Activated CD8-positive, alpha-beta memory T cell treated with anti-CD3 and anti-CD28 coated beads for 4 hours (primary cell): ENCODE measurements at regions not wholly inside any gene's neighbourhood (a gene's known extent, or its start where the extent isn't known, plus 50 kb on each side); places are given as distances from the start of the nearest gene placed in this dataset.
"Not testable (repeated sequence)": the region's sequence is repeated elsewhere in the genome, so short reads cannot be mapped to it uniquely, and the experiment has no call there.

Source experiments
- DNase-seq, 2 donors: peaks; one replicate each; pipeline ENCODE4 v3.0.0-alpha.2; 2020; ENCODE audit warnings: low read depth in 2 of 2

DNA sequence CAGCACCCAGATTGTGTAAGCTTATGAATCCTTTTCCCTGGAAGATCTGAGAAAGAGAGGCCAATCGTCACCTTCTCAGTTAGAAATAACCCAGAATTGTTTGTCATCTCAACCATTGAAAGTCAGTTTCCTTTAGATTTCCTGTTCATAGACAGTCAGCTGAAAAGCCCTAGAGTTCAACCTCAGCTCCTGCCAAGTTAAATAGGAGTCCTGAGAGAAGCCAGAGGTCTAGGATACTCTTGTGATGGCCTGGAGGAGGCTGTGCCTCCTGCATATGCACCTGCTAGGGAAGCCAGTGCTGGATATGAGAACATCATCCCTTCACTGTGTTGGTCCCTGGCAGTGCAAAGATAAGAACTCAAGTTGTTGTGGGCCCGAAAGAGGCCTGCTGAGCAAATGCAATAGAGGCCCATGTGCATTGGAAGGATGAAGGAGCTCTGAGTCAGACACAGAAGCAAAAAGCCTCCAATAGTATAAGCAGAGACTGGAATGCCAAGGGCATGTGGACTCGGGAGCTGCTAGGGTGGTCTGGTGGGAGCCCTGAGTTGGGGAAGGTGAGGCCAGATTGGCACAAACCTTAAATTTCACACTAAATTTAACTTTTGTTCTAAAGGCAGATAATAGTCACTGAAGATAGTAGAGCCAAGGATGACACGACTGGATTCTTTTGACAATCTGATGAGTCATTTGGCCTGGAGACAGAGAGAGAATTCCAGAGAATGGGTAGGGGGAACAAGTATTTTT is 520.9 kb upstream of the CDH5 start:
- no peak for DNase-seq

DNA sequence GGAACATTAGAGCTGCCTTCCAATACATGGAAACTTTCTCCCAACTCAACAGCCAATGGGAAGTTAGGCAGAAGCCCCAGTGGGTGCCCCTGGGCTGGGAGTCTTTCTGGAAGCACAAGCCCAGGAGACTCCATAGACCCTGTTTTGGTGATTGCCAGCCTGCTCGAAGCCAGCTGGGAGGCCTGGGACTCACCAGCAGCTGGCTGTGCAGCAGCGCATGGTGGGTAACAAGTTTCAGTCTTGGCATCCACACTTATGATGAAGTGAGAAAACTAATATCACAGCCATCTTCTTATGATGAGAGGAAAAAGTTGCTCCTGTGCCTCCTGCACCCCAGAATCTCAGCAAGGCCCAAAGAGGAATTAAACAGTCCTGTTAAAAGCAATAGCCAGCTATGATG is 522.5 kb upstream of the CDH5 start:
- no peak for DNase-seq

DNA sequence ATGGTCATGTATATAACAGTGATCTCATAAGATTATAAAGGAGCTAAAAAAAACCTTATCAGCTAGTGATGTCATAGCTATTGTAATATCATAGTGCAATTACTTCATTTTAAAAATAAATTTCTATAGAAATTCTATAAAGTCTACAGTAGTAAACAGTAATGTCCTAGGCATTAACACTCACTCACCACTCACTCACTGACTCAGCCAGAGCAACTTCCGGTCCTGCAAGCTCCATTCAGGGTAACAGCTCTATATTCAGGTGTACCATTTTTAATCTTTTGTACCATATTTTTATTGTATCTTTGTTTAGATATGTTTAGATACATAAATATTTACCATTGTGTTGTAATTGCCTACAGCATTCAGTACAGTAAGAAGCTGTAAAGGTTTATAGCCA is 524.4 kb upstream of the CDH5 start:
- no peak for DNase-seq

DNA sequence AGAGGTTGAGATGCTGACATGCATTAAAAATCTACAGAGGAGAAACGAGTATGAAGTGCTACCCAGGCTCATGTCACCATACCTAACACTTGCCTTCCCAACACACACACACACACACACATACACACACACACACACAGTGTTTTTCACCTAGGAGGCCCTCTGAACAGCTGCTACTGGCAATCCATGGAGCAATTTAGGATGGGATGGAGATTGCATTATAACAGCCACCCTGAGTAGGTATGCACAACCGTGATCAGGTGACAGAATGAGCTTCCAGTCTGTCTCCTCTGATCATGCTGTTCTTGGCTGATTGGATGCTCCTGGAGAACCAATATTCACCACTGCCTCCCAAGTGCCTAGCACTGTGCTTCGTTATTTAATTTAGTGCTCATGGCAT is 528.5 kb upstream of the CDH5 start:
- DNase-seq, result no peak

DNA sequence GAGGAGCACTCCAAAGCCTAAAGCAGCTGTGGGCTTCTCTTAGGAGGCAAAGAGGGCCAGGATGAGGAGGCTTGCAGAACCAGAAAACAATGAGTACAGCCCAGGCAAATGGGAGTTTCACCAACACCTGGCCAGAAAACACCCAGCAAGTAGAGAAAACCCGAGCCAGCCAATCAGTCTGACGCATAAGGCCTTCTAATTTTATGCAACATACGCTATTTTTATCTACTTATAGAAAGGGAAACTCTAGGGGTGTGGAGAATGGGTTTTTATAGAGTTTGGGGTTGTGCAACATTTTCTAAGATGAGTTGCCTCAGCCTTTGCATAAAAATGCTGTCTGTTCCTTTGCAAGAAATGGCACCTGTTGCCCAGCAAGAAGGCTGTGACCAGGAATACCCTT is 529.0 kb upstream of the CDH5 start:
- no peak for DNase-seq

DNA sequence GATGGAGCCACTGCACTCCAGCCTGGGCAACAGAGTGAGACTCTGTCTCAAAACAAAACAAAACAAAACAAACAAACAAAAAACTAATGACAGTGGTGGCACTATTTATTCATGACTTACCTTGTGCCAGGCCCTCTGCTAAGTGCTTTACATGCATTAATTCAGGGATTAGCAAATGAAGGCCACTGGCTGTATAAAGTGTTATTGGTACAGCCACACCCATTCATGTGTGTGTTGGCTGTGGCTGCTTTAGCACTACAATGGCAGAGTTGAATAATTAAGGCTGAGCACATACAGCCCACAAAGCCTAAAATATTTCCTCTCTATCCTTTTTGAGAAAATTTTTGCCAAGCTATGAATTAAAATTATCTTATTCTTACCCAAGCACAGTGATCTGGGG is 531.8 kb upstream of the CDH5 start:
- no peak for DNase-seq

DNA sequence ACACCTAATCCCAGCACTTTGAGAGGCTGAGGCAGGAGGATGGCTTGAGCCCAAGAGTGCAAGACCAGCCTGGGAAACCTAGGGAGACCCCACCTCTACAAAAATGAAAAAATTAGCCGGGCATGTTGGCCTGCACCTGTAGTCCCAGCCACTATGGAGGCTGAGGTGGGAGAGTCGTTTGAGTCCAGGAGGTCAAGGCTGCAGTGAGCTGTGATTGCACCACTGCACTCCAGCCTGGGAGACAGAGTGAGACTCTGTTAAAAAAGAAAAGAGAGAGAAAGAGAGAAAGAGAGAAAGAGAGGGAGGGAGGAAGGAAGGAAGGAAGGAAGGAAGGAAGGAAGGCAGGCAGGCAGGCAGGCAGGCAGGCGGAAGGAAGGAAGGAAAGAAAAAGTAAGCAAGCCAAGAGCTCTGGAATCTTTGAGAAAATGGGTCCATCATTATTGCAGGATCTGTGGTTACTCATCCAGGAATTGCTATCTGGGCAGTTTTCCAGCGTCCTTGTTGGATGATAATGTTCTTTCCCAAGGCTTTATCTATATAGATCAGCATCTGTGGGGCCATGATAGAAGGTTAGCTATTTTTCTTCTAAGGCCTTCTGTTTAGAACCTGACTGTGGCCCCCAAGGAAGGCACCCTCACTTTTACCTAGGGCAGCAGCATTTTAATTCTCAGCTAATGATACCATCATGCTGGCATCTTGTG is 533.2 kb upstream of the CDH5 start:
- DNase-seq, result no peak

DNA sequence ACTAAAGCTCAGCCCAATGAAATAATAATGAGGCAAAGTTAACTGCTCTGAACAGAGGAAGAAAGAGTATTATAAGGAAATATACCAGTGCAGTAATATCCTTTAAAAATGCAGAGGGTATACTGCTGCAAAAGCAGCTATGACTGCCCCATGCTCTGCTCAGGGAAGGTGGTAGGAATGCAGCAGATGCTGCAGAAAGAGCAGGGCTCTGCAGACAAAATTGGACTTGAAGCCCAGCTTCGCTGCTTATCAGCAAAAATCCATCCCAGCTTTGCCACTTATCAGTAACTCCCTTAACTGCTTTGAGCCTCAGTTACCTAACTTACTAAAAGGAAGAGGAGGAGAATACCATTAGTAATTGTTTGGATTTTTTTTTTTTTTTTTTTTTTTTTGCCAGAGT is 533.8 kb upstream of the CDH5 start:
- DNase-seq, result no peak

DNA sequence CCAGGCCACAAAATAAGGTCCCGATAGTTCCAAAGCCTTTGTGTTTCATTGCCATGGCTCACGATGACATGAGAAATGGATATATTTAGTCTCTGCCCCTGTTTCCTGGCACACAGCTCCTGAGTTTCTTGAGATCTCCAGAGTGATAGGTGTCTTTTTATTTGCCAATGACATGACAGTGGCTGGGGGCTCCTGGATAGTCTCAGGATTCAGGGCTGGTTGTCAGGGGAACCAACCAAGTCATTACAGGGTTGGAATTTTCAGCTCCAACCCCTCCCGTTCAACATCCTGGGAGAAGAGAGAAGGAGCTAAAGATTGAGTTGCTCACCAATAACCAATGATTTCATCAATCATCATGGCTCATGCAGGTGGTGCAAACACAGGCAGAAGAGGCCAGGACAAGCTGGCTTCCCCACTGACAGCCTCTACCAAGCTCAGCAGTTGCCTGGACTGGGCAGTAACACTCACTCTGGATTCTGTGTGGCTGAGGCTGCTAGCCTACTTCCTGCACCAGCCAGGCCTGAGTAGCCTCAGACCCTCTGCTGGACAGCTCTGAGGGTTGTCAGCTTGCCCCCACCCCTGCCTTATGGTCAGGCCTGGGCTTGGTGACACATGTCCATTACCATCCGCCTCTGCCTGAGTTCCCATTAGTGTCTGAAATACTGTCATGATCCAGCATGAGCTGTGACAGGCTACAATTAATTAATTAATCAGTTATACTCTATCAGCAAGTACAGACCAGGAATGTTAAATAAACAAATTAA is 534.4 kb upstream of the CDH5 start:
- DNase-seq, result no peak

DNA sequence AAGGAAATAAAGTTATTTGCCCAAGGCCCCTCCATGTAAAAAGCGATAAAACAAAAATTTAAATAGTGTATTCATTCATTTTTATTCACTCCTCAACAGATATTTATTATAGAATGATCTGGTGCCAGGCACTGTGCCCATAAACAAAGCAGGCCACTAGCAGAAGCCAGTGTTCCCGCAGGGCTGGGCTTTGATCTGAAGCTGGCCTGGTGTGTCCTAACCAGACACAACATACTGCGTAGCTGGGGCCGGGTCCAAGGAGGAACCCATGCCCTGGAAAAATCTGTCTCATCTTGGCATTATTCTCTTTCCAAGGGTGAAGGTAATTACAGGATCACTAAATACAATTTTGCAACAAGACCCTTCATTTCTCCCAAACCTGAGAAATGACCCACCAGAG is 537.4 kb upstream of the CDH5 start:
- DNase-seq, result no peak

DNA sequence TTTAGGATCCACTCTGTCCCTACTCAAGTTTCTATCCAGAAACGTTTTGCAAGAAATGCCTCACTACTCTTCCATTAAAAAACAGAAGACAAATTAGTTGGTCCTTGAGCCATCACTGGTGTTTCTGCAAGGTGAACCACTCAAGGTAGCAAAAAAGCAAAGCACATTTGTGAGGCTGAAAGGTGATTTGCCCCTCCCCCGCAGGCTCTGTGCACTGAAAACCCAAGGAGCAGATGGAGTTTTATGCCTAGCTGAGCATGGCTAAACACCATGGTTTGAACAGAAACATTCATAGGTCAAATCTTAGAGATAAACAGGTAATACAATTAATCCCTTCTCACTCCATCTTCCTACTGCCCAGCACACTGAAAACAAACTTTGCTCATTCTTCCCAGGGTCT is 538.2 kb upstream of the CDH5 start:
- no peak for DNase-seq

DNA sequence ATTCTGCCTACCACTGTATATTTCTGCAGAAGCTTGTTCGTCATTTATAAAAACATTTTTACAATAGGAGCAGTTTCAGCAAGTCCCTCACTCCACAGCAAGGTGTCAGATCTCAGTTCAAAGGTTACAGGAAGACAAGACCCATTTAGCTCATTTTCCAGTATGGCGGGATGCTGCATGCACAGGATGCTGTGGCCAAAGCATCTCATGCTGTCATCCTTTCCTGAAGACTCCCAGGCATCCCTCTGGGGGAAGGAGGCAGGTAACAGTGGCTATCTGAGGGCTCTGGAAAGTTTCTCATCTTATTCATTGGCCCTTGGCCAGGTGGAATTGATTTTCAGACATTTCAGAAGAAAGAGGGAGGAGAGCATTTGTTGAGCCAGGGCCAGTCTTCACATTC is 539.3 kb upstream of the CDH5 start:
- no peak for DNase-seq

DNA sequence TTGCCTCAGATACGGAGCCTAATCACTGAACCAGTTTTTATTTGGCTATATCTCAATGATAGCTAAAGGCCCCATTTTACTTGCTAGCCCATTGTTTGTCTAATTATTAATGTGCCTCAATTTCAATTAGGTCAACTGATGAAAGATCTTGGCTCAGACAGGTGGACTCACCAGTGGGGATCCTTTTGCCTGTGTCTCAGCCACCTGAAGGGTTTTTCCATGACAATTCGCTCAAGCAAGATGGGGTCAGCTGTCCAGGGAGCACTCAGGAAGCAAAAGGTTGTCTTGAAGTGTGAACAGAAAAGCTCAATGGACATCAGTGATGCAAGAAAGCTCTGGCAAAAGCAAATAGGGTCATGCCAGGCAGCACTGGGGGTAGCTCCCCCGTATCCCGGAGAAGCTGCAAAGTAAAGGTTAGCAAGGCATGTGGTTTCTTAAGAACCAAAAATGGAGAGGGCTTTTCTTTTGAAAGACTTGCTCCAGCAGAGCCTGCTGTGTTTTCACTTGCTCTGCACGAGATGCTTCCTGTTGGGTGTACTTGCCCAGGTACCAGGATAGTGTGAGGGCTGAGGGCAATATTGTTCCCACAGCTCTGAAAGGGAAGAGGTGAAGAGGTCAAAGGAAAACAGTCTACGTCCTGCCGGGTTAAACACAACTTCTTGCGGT is 541.2 kb upstream of the CDH5 start:
- no peak for DNase-seq

DNA sequence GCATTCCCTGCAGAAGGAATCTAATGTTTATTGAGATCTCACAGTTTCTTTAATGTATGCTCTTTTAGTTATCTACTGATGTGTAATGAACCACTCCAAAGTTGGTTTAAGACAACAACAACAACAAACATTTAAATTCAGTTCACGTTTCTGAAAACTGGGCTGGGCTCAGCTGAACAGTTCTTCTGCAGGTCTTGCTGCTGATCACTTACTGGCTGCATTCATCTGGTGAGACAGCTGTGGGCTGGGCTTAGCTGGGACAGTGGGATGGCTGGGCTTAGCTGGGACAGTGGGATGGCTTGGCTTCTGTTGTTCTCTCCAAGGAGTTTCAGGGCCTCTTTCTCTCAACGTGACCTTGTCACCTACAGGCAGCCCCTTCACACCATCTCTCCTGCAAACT is 544.3 kb upstream of the CDH5 start:
- no peak for DNase-seq

DNA sequence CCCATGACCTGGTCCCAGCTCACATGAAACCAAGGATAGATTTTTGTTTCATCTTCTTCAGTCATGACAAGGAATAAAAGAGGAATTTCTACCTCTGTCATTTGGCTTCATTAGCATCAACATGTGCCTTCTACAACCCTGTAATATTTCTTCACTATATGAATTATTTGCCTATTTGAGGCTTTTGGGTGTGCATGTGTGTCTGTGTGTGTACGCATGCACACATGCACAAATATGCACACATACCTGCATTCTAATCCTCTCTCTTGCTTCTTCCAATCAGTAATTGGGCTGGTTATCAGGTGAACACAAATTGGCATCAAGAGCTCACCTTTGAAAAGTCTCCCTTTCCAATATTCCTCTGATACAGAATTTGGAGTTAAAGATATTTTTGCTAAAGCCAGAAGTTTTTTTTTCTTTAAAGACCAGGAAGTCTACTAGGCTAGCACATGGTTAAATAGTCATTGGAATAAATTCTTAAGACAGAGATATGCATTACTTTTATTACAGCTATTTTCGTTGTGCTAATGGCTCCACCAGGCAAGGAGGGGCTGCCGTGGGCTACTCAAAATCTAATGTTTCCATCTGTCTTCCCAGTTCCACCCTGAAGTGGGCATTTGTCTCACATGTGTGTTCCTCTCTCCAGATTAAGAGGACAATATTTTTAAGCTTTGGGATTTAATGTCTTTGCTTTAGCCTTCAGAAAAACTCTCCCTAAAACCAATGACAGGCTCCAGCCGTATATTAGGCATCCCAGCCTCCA is 547.2 kb upstream of the CDH5 start:
- DNase-seq, result no peak

DNA sequence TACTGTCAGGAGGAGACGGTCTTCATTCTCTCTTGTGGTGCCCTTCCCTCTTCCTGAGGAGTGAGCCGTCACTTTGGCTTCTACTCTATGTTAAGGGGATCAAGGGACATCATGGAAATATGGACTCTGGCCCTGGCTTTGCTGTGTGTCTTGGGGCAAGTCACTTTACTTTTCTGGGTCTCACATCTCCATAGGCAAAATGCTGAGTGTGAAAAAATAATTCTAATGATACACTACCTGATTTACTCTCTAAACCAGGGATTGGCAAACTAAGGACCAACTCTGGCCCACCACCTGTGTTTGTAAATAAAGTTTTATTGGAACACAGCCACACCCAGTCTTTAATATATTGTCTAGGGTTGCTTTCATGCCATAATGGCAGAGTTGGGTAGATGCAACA is 548.7 kb upstream of the CDH5 start:
- no peak for DNase-seq

DNA sequence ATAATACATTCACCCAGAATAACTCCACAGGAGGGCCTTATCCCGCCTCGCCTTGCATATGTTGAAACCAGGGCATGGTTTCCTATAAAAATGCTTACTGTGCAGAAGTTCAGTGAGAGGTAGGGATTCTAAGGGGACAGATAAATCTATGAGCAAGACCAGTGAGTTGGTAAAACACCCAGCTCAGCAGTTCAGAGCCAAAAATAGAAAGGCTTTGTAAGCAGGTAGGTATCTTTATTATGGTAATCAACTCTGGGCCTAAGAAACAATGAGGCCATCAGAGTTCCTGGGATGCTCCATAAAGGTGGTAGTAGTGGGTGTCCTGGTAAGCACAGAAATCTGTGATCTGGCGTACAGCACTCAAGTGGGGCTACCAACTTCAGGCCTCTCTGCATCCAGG is 549.4 kb upstream of the CDH5 start:
- no peak for DNase-seq

DNA sequence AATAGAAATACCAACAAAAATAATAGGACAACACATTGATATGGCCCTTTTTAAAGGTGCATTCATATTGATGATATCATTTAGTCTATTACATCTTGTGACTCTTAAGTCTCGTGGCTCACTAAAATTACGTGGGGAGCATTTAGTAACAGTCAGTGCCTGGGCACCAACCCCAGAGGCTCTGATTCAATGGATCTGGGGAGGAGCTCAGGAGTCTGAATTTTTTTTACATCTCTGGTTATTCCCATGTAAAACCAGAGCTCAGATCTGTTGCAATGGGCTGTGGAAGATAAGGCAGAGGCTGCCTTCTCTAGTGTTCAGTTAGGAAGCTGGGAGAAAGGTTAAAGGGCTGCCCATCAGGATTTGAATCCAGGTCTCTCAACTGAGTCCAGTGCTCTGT is 549.9 kb upstream of the CDH5 start:
- no peak for DNase-seq

DNA sequence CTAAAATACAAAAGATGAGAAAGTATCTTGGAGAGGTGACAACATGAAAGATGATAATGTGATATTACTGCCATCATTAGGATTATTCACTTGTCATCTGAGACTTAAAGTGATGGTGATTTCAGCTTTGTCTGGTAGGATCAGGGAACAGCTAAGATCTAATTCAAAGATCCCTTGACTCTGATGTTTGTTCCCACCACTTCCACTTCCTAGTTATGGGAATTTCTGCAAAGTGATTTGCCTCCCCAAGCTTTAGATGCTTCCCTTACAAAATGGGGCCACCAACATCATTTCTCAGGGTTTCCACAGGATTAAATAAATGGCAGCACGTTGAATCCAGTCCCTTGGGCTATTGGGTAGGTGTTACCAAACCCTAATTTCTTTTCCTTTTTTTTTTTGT is 550.8 kb upstream of the CDH5 start:
- no peak for DNase-seq

DNA sequence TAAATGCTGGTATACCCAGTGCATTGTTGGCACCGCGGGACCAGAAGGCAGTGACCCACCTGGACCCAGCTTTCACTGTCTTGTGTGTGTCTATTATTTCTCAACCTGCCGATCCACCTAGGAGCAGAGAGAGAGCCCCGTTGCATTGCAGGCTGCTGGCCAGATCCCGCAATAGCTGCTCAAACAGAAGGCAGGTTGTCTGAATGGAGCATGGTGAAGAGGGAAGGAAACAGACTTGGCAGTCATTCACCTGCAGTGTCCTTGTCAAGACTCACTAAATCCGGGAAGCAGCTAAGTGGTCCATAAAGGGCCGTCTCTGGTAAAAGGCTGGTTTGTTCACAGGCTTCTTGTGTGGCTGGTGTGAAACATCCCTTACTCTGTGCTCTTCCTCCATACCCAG is 552.6 kb upstream of the CDH5 start:
- not testable (repeated sequence) for DNase-seq

DNA sequence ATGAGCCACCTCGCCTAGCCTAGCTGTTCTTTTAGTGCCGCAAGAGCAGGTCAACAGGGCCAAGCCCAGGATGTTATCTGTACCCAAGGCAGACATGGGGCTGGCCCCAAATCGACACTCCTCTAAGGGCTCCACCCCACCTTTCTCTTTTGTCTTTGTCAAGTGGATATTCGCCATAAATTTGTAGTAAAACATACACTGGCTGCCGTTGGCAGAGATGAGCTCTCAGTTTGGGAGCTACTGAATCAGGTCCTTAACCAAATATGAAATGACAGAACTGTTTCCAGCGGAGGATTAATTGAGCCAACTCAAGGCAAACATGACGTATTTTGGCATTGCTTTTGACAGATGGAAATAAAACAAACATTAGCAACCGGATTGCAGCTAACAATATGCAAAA is 556.9 kb upstream of the CDH5 start:
- DNase-seq, result no peak

DNA sequence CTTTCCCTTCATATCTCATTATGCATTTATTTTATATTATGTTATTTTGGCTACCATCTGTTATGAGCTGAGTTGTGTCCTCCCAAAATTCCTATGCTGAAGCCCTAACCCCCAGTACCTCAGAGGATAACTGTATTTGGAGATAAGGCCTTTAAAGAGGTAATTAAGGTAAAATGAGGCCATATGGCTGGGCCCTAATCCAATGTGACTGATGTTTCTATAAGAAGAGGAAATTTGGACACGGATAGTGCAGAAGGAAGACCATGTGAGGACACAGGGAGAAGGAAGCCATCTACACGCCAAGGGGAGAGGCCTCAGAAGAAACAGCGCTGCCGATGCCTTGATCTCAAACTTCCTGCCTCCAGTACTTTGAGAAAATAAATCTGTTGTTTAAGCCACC is 557.7 kb upstream of the CDH5 start:
- no peak for DNase-seq
